BJ (cell line): ENCODE measurements at regions not wholly inside any gene's neighbourhood (a gene's known extent, or its start where the extent isn't known, plus 50 kb on each side); places are given as distances from the start of the nearest gene placed in this dataset.

Experiments
- CTCF ChIA-PET: fragments of 350-600 bp; formaldehyde crosslinking; extraction: SDS; loops from one replicate; lab custom pipeline; 2021; ENCODE audit warnings: antibody characterized with exemption, inconsistent platforms; lab: Yijun Ruan, JAX
- POLR2A ChIA-PET: fragments of 300-600 bp; sonication (Branson Sonifier 250); formaldehyde crosslinking; extraction: SDS; loops from one replicate; lab custom pipeline; 2021; ENCODE audit warnings: antibody characterized with exemption; lab: Charles Lee
- DNase-seq: peaks from one replicate; pipeline ENCODE4 v3.0.0-alpha.2; 2011; ENCODE audit warnings: low read depth
- H3K27me3 ChIP-seq: 2 replicates; pipeline ENCODE4 v1.6.0; 2011; ENCODE audit warnings: low read length; ENCODE audit not compliant: control insufficient read depth, insufficient read depth
- H3K36me3 ChIP-seq: 2 replicates; pipeline ENCODE4 v1.5.1; 2011; ENCODE audit warnings: low read length; ENCODE audit not compliant: control insufficient read depth, insufficient read depth
- H3K4me3 ChIP-seq: 2 replicates; pipeline ENCODE4 v1.5.1; 2011; ENCODE audit warnings: low read depth, mild to moderate bottlenecking, control low read depth, low read length
- TF ChIP-seq, protein P1 (sequence below): IDR thresholded peaks from 2 replicates; pipeline ENCODE4 v1.5.1; 2011; ENCODE audit warnings: low read depth, mild to moderate bottlenecking, control low read depth, inconsistent platforms, low read length, moderate library complexity; ENCODE audit not compliant: insufficient read depth

DNA sequence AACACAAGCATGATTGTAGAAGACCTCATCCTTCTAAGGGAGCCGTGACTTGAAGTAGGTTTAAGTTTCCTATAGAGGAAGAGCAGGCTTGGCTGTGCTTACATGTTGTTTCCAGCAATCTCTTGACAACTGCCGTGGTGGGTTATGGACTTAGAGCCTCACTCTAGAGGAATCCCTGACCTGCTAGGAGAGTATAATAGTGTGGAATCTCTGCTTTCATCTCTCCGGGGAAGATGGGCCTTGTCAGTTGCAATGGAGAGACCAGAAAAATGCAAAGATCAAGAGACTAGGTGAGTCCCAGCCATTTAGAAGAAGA, 137.6 kb downstream of the MIS18A start:
- no peaks in the 10 kb centered on the region; the same call in none of the 2 replicates for H3K27me3 ChIP-seq
- CTCF ChIA-PET = interaction anchor here (0.9 kb wide), 1 partner anchor 269 kb away, joined by 3 read pairs; the partner anchor contains the start of gene HUNK
- DNase-seq = no peak
- POLR2A ChIA-PET = no interaction called here
- no peak overlapping the region for H3K4me3 ChIP-seq
- no peaks in the 10 kb centered on the region for H3K36me3 ChIP-seq
- TF ChIP-seq, protein P1, sequence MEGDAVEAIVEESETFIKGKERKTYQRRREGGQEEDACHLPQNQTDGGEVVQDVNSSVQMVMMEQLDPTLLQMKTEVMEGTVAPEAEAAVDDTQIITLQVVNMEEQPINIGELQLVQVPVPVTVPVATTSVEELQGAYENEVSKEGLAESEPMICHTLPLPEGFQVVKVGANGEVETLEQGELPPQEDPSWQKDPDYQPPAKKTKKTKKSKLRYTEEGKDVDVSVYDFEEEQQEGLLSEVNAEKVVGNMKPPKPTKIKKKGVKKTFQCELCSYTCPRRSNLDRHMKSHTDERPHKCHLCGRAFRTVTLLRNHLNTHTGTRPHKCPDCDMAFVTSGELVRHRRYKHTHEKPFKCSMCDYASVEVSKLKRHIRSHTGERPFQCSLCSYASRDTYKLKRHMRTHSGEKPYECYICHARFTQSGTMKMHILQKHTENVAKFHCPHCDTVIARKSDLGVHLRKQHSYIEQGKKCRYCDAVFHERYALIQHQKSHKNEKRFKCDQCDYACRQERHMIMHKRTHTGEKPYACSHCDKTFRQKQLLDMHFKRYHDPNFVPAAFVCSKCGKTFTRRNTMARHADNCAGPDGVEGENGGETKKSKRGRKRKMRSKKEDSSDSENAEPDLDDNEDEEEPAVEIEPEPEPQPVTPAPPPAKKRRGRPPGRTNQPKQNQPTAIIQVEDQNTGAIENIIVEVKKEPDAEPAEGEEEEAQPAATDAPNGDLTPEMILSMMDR = no peak

DNA sequence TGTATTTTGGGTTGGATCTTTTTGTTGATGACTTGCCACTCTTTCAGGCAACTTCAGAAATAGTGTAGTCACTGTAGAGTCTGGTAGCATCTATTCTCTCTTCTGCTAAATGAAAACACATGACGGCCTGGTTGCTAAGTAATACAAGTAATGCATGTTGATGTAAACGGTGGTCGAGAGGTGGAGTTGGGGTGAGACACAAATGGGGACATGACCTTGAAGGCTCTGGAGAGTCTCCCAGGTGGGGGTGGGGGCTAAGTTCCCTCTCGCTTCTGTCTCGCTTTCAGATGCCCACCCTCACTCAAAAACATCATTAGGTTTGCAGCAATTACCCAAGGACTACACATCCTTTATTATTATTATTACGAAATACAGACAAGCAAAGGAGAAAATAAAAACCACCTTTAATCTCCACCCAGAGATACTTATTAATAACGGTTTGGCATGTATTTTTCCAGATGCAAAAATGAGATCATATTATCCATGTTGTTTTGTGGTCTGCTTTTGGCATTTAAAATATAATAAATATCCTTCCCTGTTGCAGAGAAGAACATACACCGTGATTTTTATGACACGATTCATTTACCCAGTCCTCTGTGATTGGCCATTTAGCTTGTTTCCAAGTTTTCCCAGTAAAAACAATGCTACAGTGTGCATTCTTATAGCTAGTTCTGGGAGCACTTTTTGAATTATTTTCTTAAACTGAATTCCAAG, 138.1 kb downstream of the MIS18A start:
- DNase-seq = no peak
- Histone ChIP-seq H3K36me3 (no peaks in the 10 kb centered on the region), H3K27me3 (no peaks in the 10 kb centered on the region; the same call in none of the 2 replicates), H3K4me3 (no peak overlapping the region)
- TF ChIP-seq, protein P1 = no peak
- POLR2A ChIA-PET = no interaction called here
- CTCF ChIA-PET = interaction anchor here (0.9 kb wide), 1 partner anchor 268 kb away, joined by 3 read pairs; the partner anchor contains the start of gene HUNK

DNA sequence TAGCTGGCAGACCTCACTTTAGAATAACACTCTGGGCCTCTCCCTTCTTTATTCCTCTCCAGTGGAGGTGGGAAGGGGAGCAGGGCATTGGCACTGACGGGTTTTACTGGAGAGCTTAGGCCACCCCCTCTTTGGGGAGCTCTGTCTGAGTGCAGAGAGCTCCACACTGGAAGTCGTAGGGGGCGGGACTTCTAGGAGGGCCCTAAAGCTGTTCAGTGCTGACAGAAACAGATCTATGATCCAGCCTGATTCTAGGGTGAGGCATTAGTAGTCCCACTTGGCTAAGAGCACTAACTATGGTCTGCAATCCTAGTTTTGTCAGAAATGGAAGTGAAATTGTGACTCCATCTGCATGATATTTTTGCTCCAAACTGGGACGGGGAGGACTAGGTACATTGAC, 138.7 kb downstream of the MIS18A start:
- ChIA-PET CTCF (no interaction called here), POLR2A (no interaction called here)
- TF ChIP-seq, protein P1 = no peak
- Histone ChIP-seq H3K36me3 (no peaks in the 10 kb centered on the region), H3K4me3 (no peak overlapping the region), H3K27me3 (no peaks in the 10 kb centered on the region; the same call in none of the 2 replicates)
- no peak for DNase-seq

DNA sequence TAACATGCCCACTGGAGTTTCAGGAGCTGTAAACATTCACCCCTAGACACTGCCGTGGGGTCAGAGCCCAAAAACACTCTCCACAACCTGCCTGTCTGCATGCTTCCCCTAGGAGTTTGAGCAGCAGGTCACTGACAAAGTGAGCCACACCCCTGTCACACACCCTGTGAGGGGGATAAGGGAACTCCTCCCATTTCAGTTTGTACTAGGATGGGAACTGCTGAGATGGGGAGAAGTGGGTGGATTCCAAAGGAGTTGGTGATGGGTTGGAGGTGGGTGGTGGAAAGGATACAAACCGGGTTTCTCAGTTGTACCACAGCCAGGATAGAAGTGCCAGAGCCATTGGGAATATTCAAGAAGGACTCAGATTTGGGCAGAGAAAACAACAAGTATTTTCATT, 140.2 kb downstream of the MIS18A start:
- ChIA-PET CTCF (no interaction called here), POLR2A (no interaction called here)
- H3K36me3 ChIP-seq = no peaks in the 10 kb centered on the region
- DNase-seq = no peak
- H3K4me3 ChIP-seq = no peak overlapping the region
- no peaks in the 10 kb centered on the region; the same call in none of the 2 replicates for H3K27me3 ChIP-seq
- TF ChIP-seq, protein P1 = no peak

DNA sequence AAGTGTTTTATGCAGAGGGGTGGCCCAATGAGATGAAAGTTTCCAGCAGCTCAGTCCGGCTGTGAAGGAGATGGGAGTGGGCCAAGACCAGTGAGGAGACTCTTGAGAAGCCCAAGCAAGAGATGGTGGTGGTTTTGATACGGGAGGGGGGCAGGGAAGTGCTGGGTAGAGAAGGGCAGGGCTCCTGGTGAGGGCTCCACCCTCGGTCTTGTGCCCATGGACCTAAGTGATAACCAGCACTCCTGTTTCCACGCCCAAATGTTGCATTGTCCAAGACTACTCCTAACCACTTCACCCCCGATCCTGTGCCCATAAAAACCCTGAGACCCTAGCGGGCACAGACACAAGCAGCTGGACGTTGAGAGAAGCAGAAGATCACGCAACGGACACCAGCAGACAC, 140.9 kb downstream of the MIS18A start:
- POLR2A ChIA-PET = no interaction called here
- CTCF ChIA-PET = no interaction called here
- no peaks in the 10 kb centered on the region for H3K36me3 ChIP-seq
- no peak for DNase-seq
- H3K27me3 ChIP-seq = no peaks in the 10 kb centered on the region; the same call in none of the 2 replicates
- H3K4me3 ChIP-seq = no peak overlapping the region
- TF ChIP-seq, protein P1 = no peak
